HepG2 (cell line): ENCODE measurements at regions not wholly inside any gene's neighbourhood (a gene's known extent, or its start where the extent isn't known, plus 50 kb on each side); places are given as distances from the start of the nearest gene placed in this dataset.

ENCODE experiments used
- MAFK ChIP-seq, 2 experiments: IDR thresholded peaks in 1 of 2; conservative IDR thresholded peaks in 1 of 2; 2 replicates each; pipeline ENCODE4 v1.6.1; 2011; ENCODE audit warnings: improper control_type of control experiment in 2 of 2, low read length in 2 of 2
- TBX2 ChIP-seq: sonication (generic); formaldehyde crosslinking; IDR thresholded peaks from 2 replicates; pipeline ENCODE4 v1.5.0; 2020; ENCODE audit warnings: missing genetic modification reagents, mild to moderate bottlenecking, borderline replicate concordance
- ZNF124 ChIP-seq: sonication (generic); formaldehyde crosslinking; IDR thresholded peaks from 2 replicates; pipeline ENCODE4 v1.4.0; 2020; ENCODE audit warnings: missing genetic modification reagents
- ZNF558 ChIP-seq: sonication (generic); formaldehyde crosslinking; IDR thresholded peaks from 2 replicates; pipeline ENCODE4 v1.9.0; 2022; ENCODE audit warnings: mild to moderate bottlenecking, missing genetic modification reagents, borderline replicate concordance
- TF ChIP-seq, protein P1 (sequence below): sonication (generic); formaldehyde crosslinking; IDR thresholded peaks from 2 replicates; pipeline ENCODE4 v1.4.0; 2020; ENCODE audit warnings: missing genetic modification reagents
- TF ChIP-seq, protein P2 (sequence below): sonication (generic); formaldehyde crosslinking; IDR thresholded peaks from 2 replicates; pipeline ENCODE4 v1.4.0; 2020; ENCODE audit warnings: missing genetic modification reagents, borderline replicate concordance
- TF ChIP-seq, protein P3 (sequence below): sonication (generic); formaldehyde crosslinking; conservative IDR thresholded peaks from 2 replicates; pipeline ENCODE4 v1.4.0; 2020; ENCODE audit warnings: missing genetic modification reagents
- TF ChIP-seq, protein P4 (sequence below): IDR thresholded peaks from 2 replicates; pipeline ENCODE4 v1.6.1; 2012; ENCODE audit warnings: low read depth, low read length, improper control_type of control experiment
- TF ChIP-seq, protein P5 (sequence below): sonication (generic); formaldehyde crosslinking; IDR thresholded peaks from 2 replicates; pipeline ENCODE4 v1.5.0; 2020; ENCODE audit warnings: mild to moderate bottlenecking, missing genetic modification reagents
- TF ChIP-seq, protein P6 (sequence below): sonication (generic); formaldehyde crosslinking; IDR thresholded peaks from 2 replicates; pipeline ENCODE4 v1.8.1; 2022; ENCODE audit warnings: low read depth, mild to moderate bottlenecking, missing genetic modification reagents

DNA sequence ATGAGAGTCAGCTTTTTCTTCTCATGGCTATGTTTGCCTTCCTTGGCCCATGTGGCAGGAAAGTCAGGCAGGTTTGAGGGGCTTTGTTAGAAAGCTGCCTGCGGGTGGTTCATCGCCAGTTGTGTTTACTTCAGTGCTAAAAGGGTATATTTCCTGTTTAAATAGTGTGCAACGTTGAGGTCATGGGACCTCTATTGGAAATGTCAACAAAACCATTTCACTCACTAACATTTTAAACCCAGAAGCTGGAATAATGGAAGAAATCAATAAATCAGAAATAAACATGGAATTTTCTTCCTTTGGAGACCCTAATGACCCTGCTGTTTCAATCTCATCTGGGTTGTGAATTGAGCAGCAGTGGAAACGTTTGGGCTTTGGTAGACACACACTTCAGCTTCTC, 185.8 kb downstream of the ANKRD50 start (continued):
- TF ChIP-seq, protein P1, sequence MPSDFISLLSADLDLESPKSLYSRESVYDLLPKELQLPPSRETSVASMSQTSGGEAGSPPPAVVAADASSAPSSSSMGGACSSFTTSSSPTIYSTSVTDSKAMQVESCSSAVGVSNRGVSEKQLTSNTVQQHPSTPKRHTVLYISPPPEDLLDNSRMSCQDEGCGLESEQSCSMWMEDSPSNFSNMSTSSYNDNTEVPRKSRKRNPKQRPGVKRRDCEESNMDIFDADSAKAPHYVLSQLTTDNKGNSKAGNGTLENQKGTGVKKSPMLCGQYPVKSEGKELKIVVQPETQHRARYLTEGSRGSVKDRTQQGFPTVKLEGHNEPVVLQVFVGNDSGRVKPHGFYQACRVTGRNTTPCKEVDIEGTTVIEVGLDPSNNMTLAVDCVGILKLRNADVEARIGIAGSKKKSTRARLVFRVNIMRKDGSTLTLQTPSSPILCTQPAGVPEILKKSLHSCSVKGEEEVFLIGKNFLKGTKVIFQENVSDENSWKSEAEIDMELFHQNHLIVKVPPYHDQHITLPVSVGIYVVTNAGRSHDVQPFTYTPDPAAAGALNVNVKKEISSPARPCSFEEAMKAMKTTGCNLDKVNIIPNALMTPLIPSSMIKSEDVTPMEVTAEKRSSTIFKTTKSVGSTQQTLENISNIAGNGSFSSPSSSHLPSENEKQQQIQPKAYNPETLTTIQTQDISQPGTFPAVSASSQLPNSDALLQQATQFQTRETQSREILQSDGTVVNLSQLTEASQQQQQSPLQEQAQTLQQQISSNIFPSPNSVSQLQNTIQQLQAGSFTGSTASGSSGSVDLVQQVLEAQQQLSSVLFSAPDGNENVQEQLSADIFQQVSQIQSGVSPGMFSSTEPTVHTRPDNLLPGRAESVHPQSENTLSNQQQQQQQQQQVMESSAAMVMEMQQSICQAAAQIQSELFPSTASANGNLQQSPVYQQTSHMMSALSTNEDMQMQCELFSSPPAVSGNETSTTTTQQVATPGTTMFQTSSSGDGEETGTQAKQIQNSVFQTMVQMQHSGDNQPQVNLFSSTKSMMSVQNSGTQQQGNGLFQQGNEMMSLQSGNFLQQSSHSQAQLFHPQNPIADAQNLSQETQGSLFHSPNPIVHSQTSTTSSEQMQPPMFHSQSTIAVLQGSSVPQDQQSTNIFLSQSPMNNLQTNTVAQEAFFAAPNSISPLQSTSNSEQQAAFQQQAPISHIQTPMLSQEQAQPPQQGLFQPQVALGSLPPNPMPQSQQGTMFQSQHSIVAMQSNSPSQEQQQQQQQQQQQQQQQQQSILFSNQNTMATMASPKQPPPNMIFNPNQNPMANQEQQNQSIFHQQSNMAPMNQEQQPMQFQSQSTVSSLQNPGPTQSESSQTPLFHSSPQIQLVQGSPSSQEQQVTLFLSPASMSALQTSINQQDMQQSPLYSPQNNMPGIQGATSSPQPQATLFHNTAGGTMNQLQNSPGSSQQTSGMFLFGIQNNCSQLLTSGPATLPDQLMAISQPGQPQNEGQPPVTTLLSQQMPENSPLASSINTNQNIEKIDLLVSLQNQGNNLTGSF = no peak
- TF ChIP-seq ZNF124 (CRISPR knock-in tag) (0 out of 2 replicates have a peak, but pooled peaks have one; percentile 31), MAFK (conservative IDR thresholded peaks at IDR 0.05 in 1 of 2, IDR thresholded peaks at IDR 0.05 in 1 of 2; ENCODE audit: low read length in 2 of 2) (0 out of 4 replicates have a peak, but pooled peaks of 1 of the 2 experiments have one; percentile 6), TBX2 (peak; percentile 74), ZNF558 (no peak)
- TF ChIP-seq, protein P2, sequence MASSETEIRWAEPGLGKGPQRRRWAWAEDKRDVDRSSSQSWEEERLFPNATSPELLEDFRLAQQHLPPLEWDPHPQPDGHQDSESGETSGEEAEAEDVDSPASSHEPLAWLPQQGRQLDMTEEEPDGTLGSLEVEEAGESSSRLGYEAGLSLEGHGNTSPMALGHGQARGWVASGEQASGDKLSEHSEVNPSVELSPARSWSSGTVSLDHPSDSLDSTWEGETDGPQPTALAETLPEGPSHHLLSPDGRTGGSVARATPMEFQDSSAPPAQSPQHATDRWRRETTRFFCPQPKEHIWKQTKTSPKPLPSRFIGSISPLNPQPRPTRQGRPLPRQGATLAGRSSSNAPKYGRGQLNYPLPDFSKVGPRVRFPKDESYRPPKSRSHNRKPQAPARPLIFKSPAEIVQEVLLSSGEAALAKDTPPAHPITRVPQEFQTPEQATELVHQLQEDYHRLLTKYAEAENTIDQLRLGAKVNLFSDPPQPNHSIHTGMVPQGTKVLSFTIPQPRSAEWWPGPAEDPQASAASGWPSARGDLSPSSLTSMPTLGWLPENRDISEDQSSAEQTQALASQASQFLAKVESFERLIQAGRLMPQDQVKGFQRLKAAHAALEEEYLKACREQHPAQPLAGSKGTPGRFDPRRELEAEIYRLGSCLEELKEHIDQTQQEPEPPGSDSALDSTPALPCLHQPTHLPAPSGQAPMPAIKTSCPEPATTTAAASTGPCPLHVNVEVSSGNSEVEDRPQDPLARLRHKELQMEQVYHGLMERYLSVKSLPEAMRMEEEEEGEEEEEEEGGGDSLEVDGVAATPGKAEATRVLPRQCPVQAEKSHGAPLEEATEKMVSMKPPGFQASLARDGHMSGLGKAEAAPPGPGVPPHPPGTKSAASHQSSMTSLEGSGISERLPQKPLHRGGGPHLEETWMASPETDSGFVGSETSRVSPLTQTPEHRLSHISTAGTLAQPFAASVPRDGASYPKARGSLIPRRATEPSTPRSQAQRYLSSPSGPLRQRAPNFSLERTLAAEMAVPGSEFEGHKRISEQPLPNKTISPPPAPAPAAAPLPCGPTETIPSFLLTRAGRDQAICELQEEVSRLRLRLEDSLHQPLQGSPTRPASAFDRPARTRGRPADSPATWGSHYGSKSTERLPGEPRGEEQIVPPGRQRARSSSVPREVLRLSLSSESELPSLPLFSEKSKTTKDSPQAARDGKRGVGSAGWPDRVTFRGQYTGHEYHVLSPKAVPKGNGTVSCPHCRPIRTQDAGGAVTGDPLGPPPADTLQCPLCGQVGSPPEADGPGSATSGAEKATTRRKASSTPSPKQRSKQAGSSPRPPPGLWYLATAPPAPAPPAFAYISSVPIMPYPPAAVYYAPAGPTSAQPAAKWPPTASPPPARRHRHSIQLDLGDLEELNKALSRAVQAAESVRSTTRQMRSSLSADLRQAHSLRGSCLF = no peak
- TF ChIP-seq, protein P3, sequence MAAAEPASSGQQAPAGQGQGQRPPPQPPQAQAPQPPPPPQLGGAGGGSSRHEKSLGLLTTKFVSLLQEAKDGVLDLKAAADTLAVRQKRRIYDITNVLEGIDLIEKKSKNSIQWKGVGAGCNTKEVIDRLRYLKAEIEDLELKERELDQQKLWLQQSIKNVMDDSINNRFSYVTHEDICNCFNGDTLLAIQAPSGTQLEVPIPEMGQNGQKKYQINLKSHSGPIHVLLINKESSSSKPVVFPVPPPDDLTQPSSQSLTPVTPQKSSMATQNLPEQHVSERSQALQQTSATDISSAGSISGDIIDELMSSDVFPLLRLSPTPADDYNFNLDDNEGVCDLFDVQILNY (CRISPR knock-in tag) = no peak
- TF ChIP-seq, protein P4, sequence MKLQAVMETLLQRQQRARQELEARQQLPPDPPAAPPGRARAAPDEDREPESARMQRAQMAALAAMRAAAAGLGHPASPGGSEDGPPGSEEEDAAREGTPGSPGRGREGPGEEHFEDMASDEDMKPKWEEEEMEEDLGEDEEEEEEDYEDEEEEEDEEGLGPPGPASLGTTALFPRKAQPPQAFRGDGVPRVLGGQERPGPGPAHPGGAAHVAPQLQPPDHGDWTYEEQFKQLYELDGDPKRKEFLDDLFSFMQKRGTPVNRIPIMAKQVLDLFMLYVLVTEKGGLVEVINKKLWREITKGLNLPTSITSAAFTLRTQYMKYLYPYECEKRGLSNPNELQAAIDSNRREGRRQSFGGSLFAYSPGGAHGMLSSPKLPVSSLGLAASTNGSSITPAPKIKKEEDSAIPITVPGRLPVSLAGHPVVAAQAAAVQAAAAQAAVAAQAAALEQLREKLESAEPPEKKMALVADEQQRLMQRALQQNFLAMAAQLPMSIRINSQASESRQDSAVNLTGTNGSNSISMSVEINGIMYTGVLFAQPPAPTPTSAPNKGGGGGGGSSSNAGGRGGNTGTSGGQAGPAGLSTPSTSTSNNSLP = no peak
- TF ChIP-seq, protein P5, sequence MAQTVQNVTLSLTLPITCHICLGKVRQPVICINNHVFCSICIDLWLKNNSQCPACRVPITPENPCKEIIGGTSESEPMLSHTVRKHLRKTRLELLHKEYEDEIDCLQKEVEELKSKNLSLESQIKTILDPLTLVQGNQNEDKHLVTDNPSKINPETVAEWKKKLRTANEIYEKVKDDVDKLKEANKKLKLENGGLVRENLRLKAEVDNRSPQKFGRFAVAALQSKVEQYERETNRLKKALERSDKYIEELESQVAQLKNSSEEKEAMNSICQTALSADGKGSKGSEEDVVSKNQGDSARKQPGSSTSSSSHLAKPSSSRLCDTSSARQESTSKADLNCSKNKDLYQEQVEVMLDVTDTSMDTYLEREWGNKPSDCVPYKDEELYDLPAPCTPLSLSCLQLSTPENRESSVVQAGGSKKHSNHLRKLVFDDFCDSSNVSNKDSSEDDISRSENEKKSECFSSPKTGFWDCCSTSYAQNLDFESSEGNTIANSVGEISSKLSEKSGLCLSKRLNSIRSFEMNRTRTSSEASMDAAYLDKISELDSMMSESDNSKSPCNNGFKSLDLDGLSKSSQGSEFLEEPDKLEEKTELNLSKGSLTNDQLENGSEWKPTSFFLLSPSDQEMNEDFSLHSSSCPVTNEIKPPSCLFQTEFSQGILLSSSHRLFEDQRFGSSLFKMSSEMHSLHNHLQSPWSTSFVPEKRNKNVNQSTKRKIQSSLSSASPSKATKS (CRISPR knock-in tag) = no peak
- TF ChIP-seq, protein P6, sequence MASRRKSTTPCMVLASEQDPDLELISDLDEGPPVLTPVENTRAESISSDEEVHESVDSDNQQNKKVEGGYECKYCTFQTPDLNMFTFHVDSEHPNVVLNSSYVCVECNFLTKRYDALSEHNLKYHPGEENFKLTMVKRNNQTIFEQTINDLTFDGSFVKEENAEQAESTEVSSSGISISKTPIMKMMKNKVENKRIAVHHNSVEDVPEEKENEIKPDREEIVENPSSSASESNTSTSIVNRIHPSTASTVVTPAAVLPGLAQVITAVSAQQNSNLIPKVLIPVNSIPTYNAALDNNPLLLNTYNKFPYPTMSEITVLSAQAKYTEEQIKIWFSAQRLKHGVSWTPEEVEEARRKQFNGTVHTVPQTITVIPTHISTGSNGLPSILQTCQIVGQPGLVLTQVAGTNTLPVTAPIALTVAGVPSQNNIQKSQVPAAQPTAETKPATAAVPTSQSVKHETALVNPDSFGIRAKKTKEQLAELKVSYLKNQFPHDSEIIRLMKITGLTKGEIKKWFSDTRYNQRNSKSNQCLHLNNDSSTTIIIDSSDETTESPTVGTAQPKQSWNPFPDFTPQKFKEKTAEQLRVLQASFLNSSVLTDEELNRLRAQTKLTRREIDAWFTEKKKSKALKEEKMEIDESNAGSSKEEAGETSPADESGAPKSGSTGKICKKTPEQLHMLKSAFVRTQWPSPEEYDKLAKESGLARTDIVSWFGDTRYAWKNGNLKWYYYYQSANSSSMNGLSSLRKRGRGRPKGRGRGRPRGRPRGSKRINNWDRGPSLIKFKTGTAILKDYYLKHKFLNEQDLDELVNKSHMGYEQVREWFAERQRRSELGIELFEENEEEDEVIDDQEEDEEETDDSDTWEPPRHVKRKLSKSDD (CRISPR knock-in tag) = no peak
